Esophagus squamous epithelium (tissue), 5 donors: ENCODE measurements at regions not wholly inside any gene's neighbourhood (a gene's known extent, or its start where the extent isn't known, plus 50 kb on each side); places are given as distances from the start of the nearest gene placed in this dataset.

Experiments
- DNase-seq: peaks from one replicate; lab custom pipeline; 2025; lab: John Stamatoyannopoulos, UW
- H3K27ac ChIP-seq, 4 donors: fragments of 200-600 bp; sonication (generic); one replicate each; pipeline ENCODE4 v1.5.1; 2016 to 2019; ENCODE audit warnings: mild to moderate bottlenecking in 1 of 4
- H3K27me3 ChIP-seq, 4 donors: fragments of 200-600 bp; sonication (generic); 1 replicate in 3 of 4; 2 replicates in 1 of 4; pipeline versions ENCODE4 v1.5.1 to v1.6.0; 2017 to 2021; ENCODE audit warnings: antibody characterized with exemption in 1 of 4
- H3K36me3 ChIP-seq, 3 donors: fragments of 200-600 bp; sonication (generic); one replicate each; pipeline ENCODE4 v1.5.1; 2016 to 2019
- H3K4me1 ChIP-seq, 3 donors: fragments of 200-600 bp; sonication (generic); one replicate each; pipeline ENCODE4 v1.5.1; 2017 to 2019
- H3K4me3 ChIP-seq, 4 donors: fragments of 200-600 bp; sonication (generic); 1 replicate in 3 of 4; 2 replicates in 1 of 4; pipeline ENCODE4 v1.5.1; 2016 to 2019; ENCODE audit warnings: mild to moderate bottlenecking in 2 of 4, moderate library complexity in 1 of 4
- H3K9me3 ChIP-seq, 3 donors: fragments of 200-600 bp; sonication (generic); one replicate each; pipeline ENCODE4 v1.5.1; 2016 to 2019
- POLR2A ChIP-seq, 4 donors: fragments of 450-650 bp; IDR thresholded peaks; one replicate each; pipeline ENCODE4 v1.6.1; 2017; ENCODE audit warnings: antibody characterized with exemption in 4 of 4, mild to moderate bottlenecking in 4 of 4, moderate library complexity in 3 of 4
- WGBS, 2 donors: methylation state at CpG; one replicate each; pipeline ENCODE4 v1.1.5; 2018; 5-methylcytosine and 5-hydroxymethylcytosine counted together
- intact Hi-C: fragments of 100-400 bp; cut with DNase I; formaldehyde crosslinking; loops from one replicate; pipeline ENCODE4 v1.15.0; 2022
- TF ChIP-seq, protein P1 (sequence below), 6 experiments: fragments of 450-650 bp in 4 of 6; fragments of 200-600 bp in 2 of 6; sonication (generic) in 2 of 6; IDR thresholded peaks; one replicate each; pipeline ENCODE4 v1.5.1; 2016 to 2019; ENCODE audit warnings: antibody characterized with exemption in 6 of 6, mild to moderate bottlenecking in 4 of 6, moderate library complexity in 4 of 6
- donor health status: DM: yes; HTN: yes; CAD: no.

- no peak for TF ChIP-seq POLR2A (IDR thresholded peaks at IDR 0.05)
- TF ChIP-seq, protein P1, sequence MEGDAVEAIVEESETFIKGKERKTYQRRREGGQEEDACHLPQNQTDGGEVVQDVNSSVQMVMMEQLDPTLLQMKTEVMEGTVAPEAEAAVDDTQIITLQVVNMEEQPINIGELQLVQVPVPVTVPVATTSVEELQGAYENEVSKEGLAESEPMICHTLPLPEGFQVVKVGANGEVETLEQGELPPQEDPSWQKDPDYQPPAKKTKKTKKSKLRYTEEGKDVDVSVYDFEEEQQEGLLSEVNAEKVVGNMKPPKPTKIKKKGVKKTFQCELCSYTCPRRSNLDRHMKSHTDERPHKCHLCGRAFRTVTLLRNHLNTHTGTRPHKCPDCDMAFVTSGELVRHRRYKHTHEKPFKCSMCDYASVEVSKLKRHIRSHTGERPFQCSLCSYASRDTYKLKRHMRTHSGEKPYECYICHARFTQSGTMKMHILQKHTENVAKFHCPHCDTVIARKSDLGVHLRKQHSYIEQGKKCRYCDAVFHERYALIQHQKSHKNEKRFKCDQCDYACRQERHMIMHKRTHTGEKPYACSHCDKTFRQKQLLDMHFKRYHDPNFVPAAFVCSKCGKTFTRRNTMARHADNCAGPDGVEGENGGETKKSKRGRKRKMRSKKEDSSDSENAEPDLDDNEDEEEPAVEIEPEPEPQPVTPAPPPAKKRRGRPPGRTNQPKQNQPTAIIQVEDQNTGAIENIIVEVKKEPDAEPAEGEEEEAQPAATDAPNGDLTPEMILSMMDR (IDR thresholded peaks at IDR 0.05) = no peak
- no peaks in the 10 kb centered on the region for H3K36me3 ChIP-seq
- intact Hi-C loops = no loop called here
- no peaks in the 10 kb centered on the region for H3K27me3 ChIP-seq
- WGBS, 2 donors = 83 to 95% methylated on average over 4 to 12 of the region's 12 CpGs
- no peak for DNase-seq
- H3K9me3 ChIP-seq = peaks cover 0 to 11% (median 0%) of the 10 kb centered on the region in 3 donors
- H3K27ac ChIP-seq = no peak overlapping the region
- no peaks in the 10 kb centered on the region for H3K4me1 ChIP-seq
- no peak overlapping the region for H3K4me3 ChIP-seq
These were observed 962.5 kb downstream of the RPA4 start for GRCh38 chrX:97846228-97846627.

GRCh38 chrX:97846718-97847237, 963.1 kb downstream of the RPA4 start:
- WGBS, 2 donors = 94 to 98% methylated on average over 15 to 25 of the region's 25 CpGs
- H3K27me3 ChIP-seq = no peaks in the 10 kb centered on the region
- H3K4me1 ChIP-seq = no peaks in the 10 kb centered on the region
- H3K36me3 ChIP-seq = no peaks in the 10 kb centered on the region
- peaks cover 0 to 11% (median 0%) of the 10 kb centered on the region in 3 donors for H3K9me3 ChIP-seq
- no peak for DNase-seq
- no peak overlapping the region for H3K4me3 ChIP-seq
- intact Hi-C loops = no loop called here
- H3K27ac ChIP-seq = no peak overlapping the region
- TF ChIP-seq POLR2A (IDR thresholded peaks at IDR 0.05) = no peak
- TF ChIP-seq, protein P1 (IDR thresholded peaks at IDR 0.05) = no peak

DNA sequence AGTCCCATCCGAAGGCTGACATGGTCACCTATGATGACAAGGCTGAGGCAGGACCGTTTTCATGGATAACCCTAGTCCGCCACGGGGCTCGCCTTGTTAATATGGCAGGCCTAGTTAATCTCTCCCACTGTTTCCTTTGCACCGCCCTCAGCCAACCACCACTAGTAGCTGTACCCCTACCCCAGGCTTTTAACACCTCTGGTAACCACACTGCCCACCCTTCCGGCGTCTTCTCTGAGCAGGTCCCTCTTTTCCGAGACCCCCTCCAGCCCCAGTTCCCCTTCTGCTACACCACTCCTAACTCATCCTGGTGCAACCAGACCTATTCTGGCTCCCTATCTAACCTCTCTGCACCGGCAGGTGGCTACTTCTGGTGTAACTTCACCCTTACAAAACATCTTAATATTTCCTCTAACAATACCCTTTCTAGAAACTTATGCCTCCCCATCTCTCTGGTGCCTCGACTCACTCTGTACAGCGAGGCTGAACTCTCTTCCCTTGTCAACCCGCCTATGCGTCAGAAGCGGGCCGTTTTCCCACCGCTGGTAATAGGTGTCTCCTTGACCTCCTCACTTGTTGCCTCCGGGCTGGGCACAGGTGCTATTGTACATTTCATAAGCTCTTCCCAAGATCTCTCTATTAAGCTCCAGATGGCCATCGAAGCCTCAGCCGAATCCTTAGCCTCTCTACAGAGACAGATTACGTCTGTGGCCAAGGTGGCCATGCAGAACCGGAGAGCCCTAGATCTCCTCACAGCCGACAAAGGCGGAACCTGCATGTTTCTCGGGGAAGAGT, 964.4 kb downstream of the RPA4 start:
- DNase-seq = no peak
- Histone ChIP-seq H3K9me3 (peaks cover 0 to 4% (median 0%) of the 10 kb centered on the region in 3 donors), H3K27me3 (no peaks in the 10 kb centered on the region), H3K36me3 (no peaks in the 10 kb centered on the region), H3K4me3 (no peak overlapping the region), H3K27ac (no peak overlapping the region), H3K4me1 (no peaks in the 10 kb centered on the region)
- intact Hi-C loops = no loop called here
- TF ChIP-seq, protein P1 (IDR thresholded peaks at IDR 0.05) = no peak
- no peak for TF ChIP-seq POLR2A (IDR thresholded peaks at IDR 0.05)
- WGBS, 2 donors = 89% methylated on average over 16 to 22 of the region's 25 CpGs

DNA sequence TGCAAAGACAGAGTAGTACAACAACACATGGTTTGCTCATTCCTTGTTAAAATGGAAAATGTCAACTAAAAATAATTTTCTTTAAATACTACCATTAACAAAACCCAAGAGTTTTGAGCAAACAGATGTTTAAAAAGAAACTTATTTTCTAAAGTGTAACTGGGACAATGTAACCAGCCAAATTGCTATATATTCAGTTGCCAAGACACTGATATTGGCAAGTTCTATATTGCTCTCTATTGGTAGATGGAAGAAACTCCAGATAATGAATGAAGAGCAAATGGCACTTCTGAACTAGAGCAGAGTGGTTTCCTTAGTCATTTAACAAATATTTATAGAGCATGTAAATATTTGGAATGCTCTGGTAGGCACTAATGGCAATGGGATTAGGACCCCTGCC, 966.2 kb downstream of the RPA4 start:
- Histone ChIP-seq H3K9me3 (no peaks in the 10 kb centered on the region), H3K4me3 (no peak overlapping the region), H3K27me3 (no peaks in the 10 kb centered on the region), H3K4me1 (no peaks in the 10 kb centered on the region), H3K36me3 (no peaks in the 10 kb centered on the region), H3K27ac (no peak overlapping the region)
- intact Hi-C loops = no loop called here
- TF ChIP-seq POLR2A (IDR thresholded peaks at IDR 0.05) = no peak
- TF ChIP-seq, protein P1 (IDR thresholded peaks at IDR 0.05) = no peak
- no peak for DNase-seq

GRCh38 chrX:97850911-97851310, 967.2 kb downstream of the RPA4 start:
- WGBS, 2 donors = 14 to 15% methylated on average over 1 of the region's 1 CpG
- no peaks in the 10 kb centered on the region for H3K36me3 ChIP-seq
- intact Hi-C loops = no loop called here
- H3K27me3 ChIP-seq = no peaks in the 10 kb centered on the region
- H3K27ac ChIP-seq = no peak overlapping the region
- DNase-seq = no peak
- no peak overlapping the region for H3K4me3 ChIP-seq
- H3K4me1 ChIP-seq = no peaks in the 10 kb centered on the region
- TF ChIP-seq, protein P1 (IDR thresholded peaks at IDR 0.05) = no peak
- no peak for TF ChIP-seq POLR2A (IDR thresholded peaks at IDR 0.05)
- no peaks in the 10 kb centered on the region for H3K9me3 ChIP-seq
